Astrocyte of the cerebellum (primary cell): ENCODE measurements at regions not wholly inside any gene's neighbourhood (a gene's known extent, or its start where the extent isn't known, plus 50 kb on each side); places are given as distances from the start of the nearest gene placed in this dataset.

ENCODE experiments used
- DNase-seq: peaks from one replicate; pipeline ENCODE4 v3.0.0-alpha.2; 2011; ENCODE audit warnings: low read depth
- H3K4me3 ChIP-seq: 2 replicates; pipeline ENCODE4 v1.5.1; 2011; ENCODE audit warnings: mild to moderate bottlenecking, low read depth, low read length, moderate library complexity
- in situ Hi-C: cut with HindIII; loops from 2 replicates; pipeline ENCODE4 v1.10.0; 2017; ENCODE audit warnings: low sequenced_read_pairs
- TF ChIP-seq, protein P1 (sequence below): IDR thresholded peaks from 2 replicates; pipeline ENCODE4 v1.5.1; 2012; ENCODE audit warnings: low read length, low read depth, moderate library complexity, mild to moderate bottlenecking; ENCODE audit errors: missing control alignments

DNA sequence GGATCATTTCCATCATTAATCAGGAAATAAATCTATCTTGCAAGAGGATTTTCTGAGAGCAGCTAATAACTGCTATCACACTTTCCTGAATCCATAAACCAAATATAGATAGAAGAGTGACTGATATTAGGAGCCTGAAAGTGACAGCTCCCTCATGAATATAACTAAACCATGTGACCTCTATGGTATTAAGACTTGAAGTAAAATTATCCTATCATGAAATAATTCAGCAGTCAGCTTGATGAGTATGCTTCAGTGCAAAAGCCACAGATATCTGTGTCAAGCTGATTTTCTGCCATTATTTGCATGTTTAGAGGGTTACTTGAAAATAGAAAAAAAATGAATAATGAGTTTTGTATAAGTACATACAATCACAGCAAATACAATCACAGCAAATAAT lies 80.1 kb upstream of the PPP1R3A start:
- DNase-seq, result no peak
- H3K4me3 ChIP-seq, result no peak overlapping the region
- in situ Hi-C loops, result no loop called here
- TF ChIP-seq, protein P1, sequence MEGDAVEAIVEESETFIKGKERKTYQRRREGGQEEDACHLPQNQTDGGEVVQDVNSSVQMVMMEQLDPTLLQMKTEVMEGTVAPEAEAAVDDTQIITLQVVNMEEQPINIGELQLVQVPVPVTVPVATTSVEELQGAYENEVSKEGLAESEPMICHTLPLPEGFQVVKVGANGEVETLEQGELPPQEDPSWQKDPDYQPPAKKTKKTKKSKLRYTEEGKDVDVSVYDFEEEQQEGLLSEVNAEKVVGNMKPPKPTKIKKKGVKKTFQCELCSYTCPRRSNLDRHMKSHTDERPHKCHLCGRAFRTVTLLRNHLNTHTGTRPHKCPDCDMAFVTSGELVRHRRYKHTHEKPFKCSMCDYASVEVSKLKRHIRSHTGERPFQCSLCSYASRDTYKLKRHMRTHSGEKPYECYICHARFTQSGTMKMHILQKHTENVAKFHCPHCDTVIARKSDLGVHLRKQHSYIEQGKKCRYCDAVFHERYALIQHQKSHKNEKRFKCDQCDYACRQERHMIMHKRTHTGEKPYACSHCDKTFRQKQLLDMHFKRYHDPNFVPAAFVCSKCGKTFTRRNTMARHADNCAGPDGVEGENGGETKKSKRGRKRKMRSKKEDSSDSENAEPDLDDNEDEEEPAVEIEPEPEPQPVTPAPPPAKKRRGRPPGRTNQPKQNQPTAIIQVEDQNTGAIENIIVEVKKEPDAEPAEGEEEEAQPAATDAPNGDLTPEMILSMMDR, result no peak

DNA sequence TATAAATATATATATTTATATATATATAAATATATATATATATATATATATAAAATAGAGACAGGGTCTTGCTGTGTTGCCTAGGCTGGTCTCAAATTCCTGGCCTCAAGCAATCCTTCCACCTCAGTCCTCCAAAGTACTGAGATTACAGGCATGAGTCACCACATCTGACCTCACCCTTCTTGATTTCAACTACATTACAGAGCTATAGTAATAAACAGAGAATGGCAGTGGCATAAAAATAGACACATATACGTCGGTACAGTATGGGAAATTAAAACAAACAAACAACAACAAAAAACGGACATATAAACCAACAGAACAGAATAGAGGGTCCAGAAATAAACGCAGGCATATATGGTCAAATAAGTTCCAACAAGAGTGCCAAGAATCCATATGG lies 77.6 kb upstream of the PPP1R3A start:
- no peak for DNase-seq
- H3K4me3 ChIP-seq, result no peak overlapping the region
- TF ChIP-seq, protein P1, result no peak
- in situ Hi-C loops, result no loop called here

DNA sequence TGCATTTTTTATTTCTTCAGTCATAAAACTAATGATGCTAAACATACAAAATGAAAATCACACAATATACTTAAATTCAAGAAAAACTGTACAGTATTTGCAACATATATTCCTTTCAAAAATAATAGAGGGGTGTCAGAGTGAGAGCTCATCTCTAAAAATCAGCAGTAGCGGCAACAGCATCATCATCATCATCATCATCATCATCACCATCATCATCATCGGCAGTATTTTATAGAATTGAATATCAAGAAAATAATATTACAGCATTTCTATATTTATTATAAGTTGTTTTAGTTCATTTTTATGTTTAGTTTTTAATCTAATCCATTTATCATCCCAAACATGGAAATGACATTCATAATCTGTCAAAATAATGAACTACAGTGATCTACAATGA lies 67.4 kb upstream of the PPP1R3A start:
- TF ChIP-seq, protein P1, result no peak
- no peak for DNase-seq
- in situ Hi-C loops, result no loop called here
- H3K4me3 ChIP-seq, result no peak overlapping the region

DNA sequence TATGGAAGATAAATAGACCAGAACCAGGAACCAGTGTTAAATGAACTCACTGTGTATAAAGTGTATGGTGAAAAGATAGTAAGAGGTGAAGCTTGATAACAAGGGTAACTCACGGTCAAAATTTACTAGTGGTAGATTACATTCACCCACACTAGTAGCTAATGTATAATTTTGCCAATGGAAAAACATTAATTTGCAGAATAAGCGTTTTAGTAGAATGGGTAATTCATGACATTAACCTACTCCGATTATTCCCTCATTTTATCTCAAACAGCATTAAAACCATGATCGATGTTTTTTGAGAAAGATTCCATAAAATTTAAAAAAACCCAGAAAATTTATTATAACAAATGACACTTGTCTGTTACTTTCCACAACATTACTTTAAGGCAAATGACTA lies 57.7 kb upstream of the PPP1R3A start:
- no peak overlapping the region for H3K4me3 ChIP-seq
- in situ Hi-C loops, result no loop called here
- TF ChIP-seq, protein P1, result no peak
- no peak for DNase-seq

DNA sequence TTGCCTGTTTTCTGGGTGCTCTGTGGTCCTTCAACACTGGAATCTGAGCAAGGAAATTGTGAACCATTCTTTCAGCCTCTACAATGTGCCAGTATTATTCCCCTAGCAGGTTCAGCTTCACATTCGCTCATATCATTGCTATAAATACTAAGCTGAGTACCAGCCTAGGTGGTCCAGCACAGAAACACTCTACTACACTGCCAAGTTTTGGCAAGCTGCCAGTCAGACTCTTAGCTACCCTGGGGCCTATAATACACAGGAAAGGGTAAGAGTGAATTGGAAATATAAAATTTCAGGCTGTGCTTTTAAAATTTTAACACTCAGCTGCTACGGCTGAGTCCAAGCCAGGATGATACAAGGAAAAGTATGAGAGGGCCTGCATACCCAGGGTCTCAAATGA lies 49.9 kb upstream of the PPP1R3A start:
- TF ChIP-seq, protein P1, result no peak
- in situ Hi-C loops, result no loop called here
- DNase-seq, result no peak
- no peak overlapping the region for H3K4me3 ChIP-seq
